ENCODE measurements at regions not wholly inside any gene's neighbourhood (a gene's known extent, or its start where the extent isn't known, plus 50 kb on each side); places are given as distances from the start of the nearest gene placed in this dataset.

DNA sequence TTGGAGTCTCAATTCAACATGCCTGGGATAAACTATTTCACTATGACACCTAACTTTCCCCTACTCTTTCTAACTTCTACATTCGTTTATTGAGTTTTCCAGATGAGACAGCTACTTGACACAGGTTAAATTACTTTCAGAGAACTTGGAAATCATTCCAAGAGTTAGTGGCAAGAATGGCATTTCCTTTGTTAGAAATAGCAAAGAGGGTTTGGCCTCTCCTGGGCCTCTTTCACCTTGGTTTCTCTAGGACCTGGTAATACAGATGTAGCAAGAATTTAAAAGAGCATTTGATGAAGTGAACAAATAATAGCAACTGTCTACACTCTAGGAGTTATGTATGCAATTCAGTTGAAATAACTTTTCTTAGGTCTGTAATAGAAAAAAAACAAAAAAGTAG lies 748.9 kb downstream of the MECOM start:
- TF ChIP-seq, protein P1, sequence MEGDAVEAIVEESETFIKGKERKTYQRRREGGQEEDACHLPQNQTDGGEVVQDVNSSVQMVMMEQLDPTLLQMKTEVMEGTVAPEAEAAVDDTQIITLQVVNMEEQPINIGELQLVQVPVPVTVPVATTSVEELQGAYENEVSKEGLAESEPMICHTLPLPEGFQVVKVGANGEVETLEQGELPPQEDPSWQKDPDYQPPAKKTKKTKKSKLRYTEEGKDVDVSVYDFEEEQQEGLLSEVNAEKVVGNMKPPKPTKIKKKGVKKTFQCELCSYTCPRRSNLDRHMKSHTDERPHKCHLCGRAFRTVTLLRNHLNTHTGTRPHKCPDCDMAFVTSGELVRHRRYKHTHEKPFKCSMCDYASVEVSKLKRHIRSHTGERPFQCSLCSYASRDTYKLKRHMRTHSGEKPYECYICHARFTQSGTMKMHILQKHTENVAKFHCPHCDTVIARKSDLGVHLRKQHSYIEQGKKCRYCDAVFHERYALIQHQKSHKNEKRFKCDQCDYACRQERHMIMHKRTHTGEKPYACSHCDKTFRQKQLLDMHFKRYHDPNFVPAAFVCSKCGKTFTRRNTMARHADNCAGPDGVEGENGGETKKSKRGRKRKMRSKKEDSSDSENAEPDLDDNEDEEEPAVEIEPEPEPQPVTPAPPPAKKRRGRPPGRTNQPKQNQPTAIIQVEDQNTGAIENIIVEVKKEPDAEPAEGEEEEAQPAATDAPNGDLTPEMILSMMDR (conservative IDR thresholded peaks at IDR 0.05): no peak
- no peak for TF ChIP-seq ZFX (IDR thresholded peaks at IDR 0.05)
